ENCODE measurements at regions not wholly inside any gene's neighbourhood (a gene's known extent, or its start where the extent isn't known, plus 50 kb on each side); places are given as distances from the start of the nearest gene placed in this dataset.

DNA sequence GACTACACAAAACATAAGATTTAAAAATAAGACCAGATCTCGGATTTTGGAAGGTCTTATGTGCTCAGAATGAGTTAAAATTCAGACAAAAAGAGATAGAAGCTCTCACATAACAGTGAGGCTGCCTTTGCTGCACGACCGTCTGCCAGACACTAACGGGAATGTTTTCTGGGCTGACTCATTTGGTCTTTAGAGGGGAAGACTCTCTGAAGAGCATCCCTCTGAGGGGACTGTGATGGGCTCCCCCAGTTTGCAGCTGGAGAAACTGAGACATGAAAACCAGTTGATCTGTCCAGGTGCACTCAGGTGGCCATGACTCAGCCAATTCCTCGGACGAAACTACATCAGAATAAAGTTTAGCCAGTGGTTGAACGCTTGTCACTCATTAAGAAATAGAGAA is 153.9 kb downstream of the RNASET2 start:
- TF ChIP-seq CTCF (IDR thresholded peaks at IDR 0.05) (no peak), POLR2A (IDR thresholded peaks at IDR 0.05) (no peak)
